Small intestine (tissue), 7 donors: ENCODE measurements at regions not wholly inside any gene's neighbourhood (a gene's known extent, or its start where the extent isn't known, plus 50 kb on each side); places are given as distances from the start of the nearest gene placed in this dataset.

Experiments used
- DNase-seq, 2 donors: peaks; one replicate each; pipeline versions ENCODE4 v3.0.0 to v3.0.0-alpha.2; 2013
- FAIRE-seq: peaks from 2 replicates; lab custom pipeline; 2012; peaks lifted over from hg19 to GRCh38; lab: Jason Lieb, UNC
- H3K27ac ChIP-seq, 3 donors: one replicate each; pipeline ENCODE4 v1.5.1; 2013; ENCODE audit warnings: low read length in 2 of 3, mild to moderate bottlenecking in 2 of 3, control low read depth in 1 of 3, inconsistent platforms in 1 of 3, low read depth in 1 of 3, moderate library complexity in 1 of 3
- H3K27me3 ChIP-seq, 3 donors: one replicate each; pipeline ENCODE4 v1.6.1; 2013; ENCODE audit warnings: low read length in 3 of 3, inconsistent platforms in 1 of 3; ENCODE audit not compliant: control insufficient read depth in 3 of 3, insufficient read depth in 3 of 3
- H3K36me3 ChIP-seq, 3 donors: one replicate each; pipeline ENCODE4 v1.6.1; 2013; ENCODE audit warnings: low read length in 3 of 3, inconsistent platforms in 1 of 3, low read depth in 1 of 3, mild to moderate bottlenecking in 1 of 3, moderate library complexity in 1 of 3; ENCODE audit not compliant: control insufficient read depth in 3 of 3, insufficient read depth in 2 of 3
- H3K4me1 ChIP-seq, 3 donors: one replicate each; pipeline ENCODE4 v1.6.1; 2013; ENCODE audit warnings: low read length in 2 of 3, inconsistent platforms in 1 of 3, low read depth in 1 of 3, mild to moderate bottlenecking in 1 of 3, moderate library complexity in 1 of 3; ENCODE audit not compliant: control insufficient read depth in 3 of 3, insufficient read depth in 2 of 3
- H3K4me3 ChIP-seq, 3 donors: one replicate each; pipeline ENCODE4 v1.5.1; 2013; ENCODE audit warnings: low read length in 3 of 3, control low read depth in 1 of 3, inconsistent platforms in 1 of 3, low read depth in 1 of 3, mild to moderate bottlenecking in 1 of 3, moderate library complexity in 1 of 3
- H3K9me3 ChIP-seq, 2 donors: one replicate each; pipeline ENCODE4 v1.6.1; 2013; ENCODE audit warnings: low read depth in 1 of 2, low read length in 1 of 2; ENCODE audit not compliant: control insufficient read depth in 2 of 2, insufficient read depth in 1 of 2
- WGBS, 3 donors: extraction: QIAGEN DNeasy Blood & Tissue Kit; methylation state at CpG; one replicate each; pipeline ENCODE4 v1.1.7; 2013; 5-methylcytosine and 5-hydroxymethylcytosine counted together
- donor health status: healthy with polysubstance abuse.
- donor health status: control.
- donor health status: control.
- donor health status: Bipolar disorder and iron deficiency.
- donor health status: healthy.

DNA sequence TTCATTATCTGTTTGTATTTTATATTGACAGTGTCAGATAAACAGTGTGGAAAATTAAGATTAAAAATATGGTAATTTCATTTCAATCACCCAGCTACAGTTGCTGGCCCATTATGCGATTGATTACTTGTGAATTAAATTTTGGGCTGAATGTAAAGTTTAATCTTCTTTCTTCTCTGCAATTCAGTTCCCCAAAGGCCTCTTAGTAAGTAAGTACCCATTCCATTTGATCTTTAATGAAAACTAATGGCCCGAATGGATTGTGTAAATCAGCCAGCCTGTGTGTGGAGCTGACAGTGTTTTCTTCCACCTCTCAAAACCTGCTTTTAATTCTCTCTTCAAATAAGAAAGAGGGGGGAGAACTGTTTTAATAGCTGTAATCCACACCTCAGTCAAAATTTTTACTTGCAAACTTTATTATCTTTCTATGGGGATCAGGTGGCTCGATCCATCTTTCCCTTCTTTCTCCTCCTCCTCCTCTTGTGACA is 307.1 kb downstream of the IL20RB start:
- H3K9me3 ChIP-seq = no peaks in the 10 kb centered on the region
- no peak overlapping the region for H3K27ac ChIP-seq
- DNase-seq (no peak), FAIRE-seq (no peak)
- no peaks in the 10 kb centered on the region for H3K4me1 ChIP-seq
- H3K36me3 ChIP-seq = no peaks in the 10 kb centered on the region
- H3K27me3 ChIP-seq = no peaks in the 10 kb centered on the region
- H3K4me3 ChIP-seq = no peak overlapping the region
- 56 to 67% (median 65%) methylated on average over 3 of the region's 3 CpGs for WGBS, 3 donors

DNA sequence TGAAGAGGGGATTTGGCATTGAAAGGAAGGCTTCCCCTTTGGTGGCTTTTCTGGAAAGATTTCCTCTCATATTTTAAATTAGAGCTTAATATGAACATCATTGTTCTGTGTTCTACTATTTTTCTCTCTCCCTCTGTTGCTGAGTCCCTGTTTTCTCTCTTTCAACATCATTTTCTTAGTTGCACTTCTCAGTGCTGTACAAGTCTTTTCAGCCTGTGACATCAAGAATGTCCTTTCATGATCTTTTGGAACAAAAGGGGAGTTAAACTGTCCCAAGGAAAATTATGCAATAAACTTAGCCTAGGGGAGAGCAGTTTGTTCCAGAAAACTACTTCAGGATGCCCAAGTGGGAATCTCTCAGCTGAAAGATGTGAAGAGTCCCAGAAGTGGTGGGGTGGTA is 325.1 kb downstream of the IL20RB start:
- FAIRE-seq = no peak
- DNase-seq = no peak
- Histone ChIP-seq H3K36me3 (no peaks in the 10 kb centered on the region), H3K4me1 (no peaks in the 10 kb centered on the region), H3K27ac (no peak overlapping the region), H3K4me3 (no peak overlapping the region), H3K27me3 (no peaks in the 10 kb centered on the region), H3K9me3 (no peaks in the 10 kb centered on the region)

DNA sequence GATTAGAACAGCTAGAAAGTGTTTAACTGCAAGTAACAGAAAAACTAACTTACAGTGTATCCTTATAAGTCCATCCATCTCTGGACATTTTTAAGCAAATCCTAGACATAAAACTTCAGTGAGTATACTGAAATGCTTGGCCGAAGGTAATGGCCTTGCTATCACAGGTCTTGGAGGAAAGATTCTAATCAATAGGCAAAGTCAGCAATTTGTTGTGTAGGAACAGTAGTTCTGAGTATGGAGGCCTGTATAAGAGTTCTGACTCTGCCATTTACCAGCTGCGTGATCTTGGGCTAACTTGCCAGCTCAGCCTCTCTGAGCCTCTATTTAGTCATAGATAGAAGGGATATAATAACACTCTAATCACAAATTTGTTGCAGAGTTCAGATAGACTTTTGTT is 328.1 kb downstream of the IL20RB start:
- WGBS, 3 donors = 77 to 83% (median 78%) methylated on average over 2 of the region's 2 CpGs
- no peaks in the 10 kb centered on the region for H3K27me3 ChIP-seq

DNA sequence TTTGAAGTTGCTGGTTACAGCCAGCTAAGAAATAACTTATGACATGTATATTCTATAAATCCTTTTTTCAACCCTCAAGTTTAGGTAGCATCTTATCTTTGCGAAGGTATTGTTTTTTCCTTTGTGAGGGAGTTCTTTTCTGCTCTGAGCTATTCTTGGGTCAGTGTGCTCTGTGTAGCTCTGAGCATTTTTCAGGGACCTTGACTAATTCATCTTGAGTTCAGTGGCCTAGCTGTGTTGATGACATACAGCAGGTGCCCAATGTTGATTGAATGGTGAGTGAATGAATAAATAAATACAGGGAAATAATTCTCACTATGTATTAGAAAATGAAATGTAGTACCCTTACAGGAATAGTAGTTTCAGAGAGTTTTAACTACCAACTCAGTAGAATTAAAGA is 335.3 kb downstream of the IL20RB start:
- FAIRE-seq (no peak), DNase-seq (no peak)
- Histone ChIP-seq H3K4me1 (no peaks in the 10 kb centered on the region), H3K27ac (no peak overlapping the region), H3K36me3 (no peaks in the 10 kb centered on the region), H3K27me3 (no peaks in the 10 kb centered on the region), H3K4me3 (no peak overlapping the region), H3K9me3 (no peaks in the 10 kb centered on the region)
- WGBS, 3 donors = 84 to 91% (median 89%) methylated on average over 1 of the region's 1 CpG

More for the DNA sequence above, 328.1 kb downstream of the IL20RB start:
- Histone ChIP-seq H3K4me3 (no peak overlapping the region), H3K4me1 (no peaks in the 10 kb centered on the region), H3K36me3 (no peaks in the 10 kb centered on the region), H3K27ac (no peak overlapping the region), H3K9me3 (no peaks in the 10 kb centered on the region)
- DNase-seq (no peak), FAIRE-seq (no peak)

DNA sequence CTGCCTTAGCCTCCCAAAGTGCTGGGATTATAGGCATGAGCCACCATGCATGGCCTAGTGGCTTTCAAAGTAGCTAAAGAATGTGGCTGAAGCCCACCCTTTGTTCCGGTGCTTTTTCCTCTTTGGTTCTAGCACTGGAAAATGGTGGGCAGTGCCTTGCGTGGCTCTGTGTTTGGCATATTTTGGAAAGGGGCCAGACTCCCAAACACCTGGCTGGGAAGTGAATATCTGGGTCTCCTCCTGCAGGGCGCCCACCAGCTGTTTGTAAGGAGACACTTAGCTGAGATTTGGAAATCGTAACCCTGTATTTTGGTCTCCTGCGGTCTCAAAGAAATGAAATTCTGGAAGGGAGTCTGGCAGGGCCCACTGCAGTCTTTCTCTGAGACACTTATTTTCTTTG is 336.4 kb downstream of the IL20RB start:
- Histone ChIP-seq H3K36me3 (no peaks in the 10 kb centered on the region), H3K27me3 (no peaks in the 10 kb centered on the region), H3K4me3 (no peak overlapping the region), H3K27ac (no peak overlapping the region), H3K9me3 (no peaks in the 10 kb centered on the region), H3K4me1 (no peaks in the 10 kb centered on the region)
- no peak for DNase-seq
- 82 to 85% (median 82%) methylated on average over 5 of the region's 5 CpGs for WGBS, 3 donors
- FAIRE-seq = no peak

DNA sequence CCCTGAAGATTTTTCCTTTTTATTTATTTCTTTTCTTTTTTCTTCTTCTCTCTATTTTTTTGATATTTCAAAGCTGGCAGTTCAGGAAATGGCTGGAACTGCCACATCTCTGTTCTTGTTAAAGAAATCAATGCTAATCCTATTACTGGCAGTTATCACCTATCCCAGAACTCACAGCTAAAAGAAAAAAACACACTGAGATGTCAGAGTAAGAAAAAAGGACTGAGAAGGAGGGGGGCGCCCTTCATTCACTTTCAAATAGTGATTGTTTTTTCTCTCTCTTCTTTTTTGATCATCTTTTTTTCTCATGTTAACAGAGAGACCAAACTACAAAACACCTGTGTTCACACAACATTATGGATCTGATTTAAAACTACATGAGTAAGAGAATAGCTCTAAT is 337.1 kb downstream of the IL20RB start:
- H3K9me3 ChIP-seq = no peaks in the 10 kb centered on the region
- DNase-seq (no peak), FAIRE-seq (no peak)
- H3K4me1 ChIP-seq = no peaks in the 10 kb centered on the region
- H3K36me3 ChIP-seq = no peaks in the 10 kb centered on the region
- H3K27ac ChIP-seq = no peak overlapping the region
- no peaks in the 10 kb centered on the region for H3K27me3 ChIP-seq
- H3K4me3 ChIP-seq = no peak overlapping the region
- WGBS, 3 donors = 32 to 43% (median 39%) methylated on average over 1 of the region's 1 CpG

DNA sequence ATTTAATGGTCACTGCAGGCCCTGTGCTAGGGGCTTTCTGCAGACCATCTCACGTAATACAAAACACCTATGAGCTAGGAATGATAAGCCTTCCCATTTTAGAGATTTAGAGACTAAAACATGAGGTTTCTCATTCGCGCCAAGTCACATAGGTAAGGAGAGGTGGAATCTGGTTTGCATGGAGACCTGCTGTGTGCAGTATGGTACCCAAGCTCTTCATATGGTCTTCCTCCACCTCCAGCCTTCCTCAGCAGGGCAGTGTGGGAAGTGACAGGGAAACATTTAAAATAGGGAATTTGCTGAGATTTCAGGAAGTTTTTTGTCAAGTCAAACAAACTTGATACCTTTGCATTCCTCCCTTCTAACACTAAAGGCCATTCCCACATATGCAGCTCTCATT is 337.6 kb downstream of the IL20RB start:
- H3K4me1 ChIP-seq = no peaks in the 10 kb centered on the region
- 83 to 90% (median 87%) methylated on average over 3 of the region's 3 CpGs for WGBS, 3 donors
- H3K27me3 ChIP-seq = no peaks in the 10 kb centered on the region
- no peaks in the 10 kb centered on the region for H3K9me3 ChIP-seq
- H3K27ac ChIP-seq = no peak overlapping the region
- H3K4me3 ChIP-seq = no peak overlapping the region
- no peaks in the 10 kb centered on the region for H3K36me3 ChIP-seq
- FAIRE-seq (no peak), DNase-seq (no peak)

DNA sequence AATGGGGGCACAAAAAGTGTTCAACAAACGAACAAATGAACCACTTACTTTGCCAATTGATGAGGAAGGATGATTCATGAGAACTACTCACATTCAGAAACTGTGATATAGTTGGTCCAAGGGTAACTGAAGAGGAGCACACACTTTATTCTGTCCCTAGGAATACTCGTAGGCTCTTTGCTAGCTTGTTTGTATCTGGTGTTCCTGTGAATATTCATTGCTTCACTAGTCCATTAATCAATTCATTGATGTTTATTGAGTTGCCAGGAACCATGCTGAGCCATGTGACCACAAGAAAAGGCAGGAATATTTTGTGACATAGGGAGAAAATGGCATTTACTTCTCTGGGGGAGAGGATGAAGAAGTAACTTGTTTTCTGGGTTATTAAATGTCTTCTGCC is 338.3 kb downstream of the IL20RB start:
- no peaks in the 10 kb centered on the region for H3K9me3 ChIP-seq
- H3K27ac ChIP-seq = no peak overlapping the region
- FAIRE-seq (no peak), DNase-seq (no peak)
- H3K36me3 ChIP-seq = no peaks in the 10 kb centered on the region
- WGBS, 3 donors = 27 to 43% (median 30%) methylated on average over 2 of the region's 2 CpGs
- no peaks in the 10 kb centered on the region for H3K27me3 ChIP-seq
- H3K4me3 ChIP-seq = no peak overlapping the region
- no peaks in the 10 kb centered on the region for H3K4me1 ChIP-seq

DNA sequence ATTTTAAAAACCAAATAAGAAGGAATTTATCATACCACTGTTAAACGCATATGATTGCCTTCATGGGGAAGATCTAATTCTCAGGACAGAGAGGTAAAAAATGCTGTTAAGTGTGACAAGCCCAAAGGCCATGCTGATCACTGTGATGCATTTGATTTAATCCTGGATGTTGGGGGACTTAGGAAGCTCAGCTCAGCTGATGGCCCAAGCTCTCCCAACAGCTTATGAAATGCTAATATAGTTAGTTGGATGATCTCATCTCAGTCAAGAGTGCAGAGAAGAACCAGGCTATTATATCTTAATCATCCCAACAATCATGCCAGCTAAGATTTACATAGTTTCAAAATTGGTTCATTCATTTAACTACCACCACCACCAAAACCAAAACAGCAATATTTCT is 340.0 kb downstream of the IL20RB start:
- H3K36me3 ChIP-seq = no peaks in the 10 kb centered on the region
- no peak overlapping the region for H3K4me3 ChIP-seq
- WGBS, 3 donors = 79 to 86% (median 86%) methylated on average over 1 of the region's 1 CpG
- DNase-seq (no peak), FAIRE-seq (no peak)
- H3K27me3 ChIP-seq = no peaks in the 10 kb centered on the region
- no peak overlapping the region for H3K27ac ChIP-seq
- no peaks in the 10 kb centered on the region for H3K4me1 ChIP-seq
- H3K9me3 ChIP-seq = no peaks in the 10 kb centered on the region
